Liver (tissue), 8 donors: ENCODE measurements at regions not wholly inside any gene's neighbourhood (a gene's known extent, or its start where the extent isn't known, plus 50 kb on each side); places are given as distances from the start of the nearest gene placed in this dataset.

Source experiments
- DNase-seq: peaks from one replicate; pipeline ENCODE4 v3.0.0-alpha.2; 2017; ENCODE audit warnings: low spot score
- H3K27ac ChIP-seq, 2 donors: one replicate each; pipeline ENCODE4 v1.7.0; 2013; ENCODE audit warnings: inconsistent platforms in 2 of 2, low read length in 2 of 2, control low read depth in 1 of 2, low read depth in 1 of 2, mild to moderate bottlenecking in 1 of 2
- H3K27me3 ChIP-seq, 4 donors: one replicate each; pipeline versions ENCODE4 v1.6.1 to v1.7.0; 2013; ENCODE audit warnings: low read length in 3 of 4, inconsistent platforms in 1 of 4, mild to moderate bottlenecking in 1 of 4, moderate library complexity in 1 of 4; ENCODE audit not compliant: control insufficient read depth in 4 of 4, insufficient read depth in 4 of 4
- H3K36me3 ChIP-seq, 4 donors: one replicate each; pipeline versions ENCODE4 v1.6.1 to v1.7.0; 2013; ENCODE audit warnings: low read length in 3 of 4, mild to moderate bottlenecking in 3 of 4, low read depth in 1 of 4, moderate library complexity in 1 of 4; ENCODE audit not compliant: control insufficient read depth in 4 of 4, insufficient read depth in 3 of 4
- H3K4me1 ChIP-seq, 4 donors: one replicate each; pipeline versions ENCODE4 v1.6.1 to v1.7.0; 2013; ENCODE audit warnings: low read length in 3 of 4, mild to moderate bottlenecking in 3 of 4, moderate library complexity in 1 of 4; ENCODE audit not compliant: control insufficient read depth in 4 of 4, insufficient read depth in 4 of 4
- H3K4me3 ChIP-seq, 3 donors: one replicate each; pipeline versions ENCODE4 v1.6.1 to v1.7.0; 2013; ENCODE audit warnings: low read length in 3 of 3, control low read depth in 1 of 3, low read depth in 1 of 3, mild to moderate bottlenecking in 1 of 3
- H3K9ac ChIP-seq, 2 donors: one replicate each; pipeline ENCODE4 v1.7.0; 2013; ENCODE audit warnings: low read length in 2 of 2, mild to moderate bottlenecking in 2 of 2, moderate library complexity in 2 of 2, control low read depth in 1 of 2, low read depth in 1 of 2
- H3K9me3 ChIP-seq, 4 donors: one replicate each; pipeline versions ENCODE4 v1.6.1 to v1.7.0; 2013; ENCODE audit warnings: low read length in 3 of 4; ENCODE audit not compliant: control insufficient read depth in 4 of 4
- ATF3 ChIP-seq: IDR thresholded peaks from 2 replicates; pipeline ENCODE4 v1.6.1; 2016; ENCODE audit warnings: antibody characterized with exemption
- CTCF ChIP-seq: fragments of 150-350 bp; IDR thresholded peaks from 2 replicates; pipeline ENCODE4 v1.5.1; 2017; ENCODE audit warnings: improper control_type of control experiment, low read depth, low read length; ENCODE audit not compliant: missing input control
- GABPA ChIP-seq, 2 donors: IDR thresholded peaks in 1 of 2; conservative IDR thresholded peaks in 1 of 2; 2 replicates each; pipeline ENCODE4 v1.6.1; 2016; ENCODE audit warnings: antibody characterized with exemption in 2 of 2, mild to moderate bottlenecking in 1 of 2, moderate library complexity in 1 of 2
- JUND ChIP-seq, 2 donors: IDR thresholded peaks; 2 replicates each; pipeline ENCODE4 v1.6.1; 2016; ENCODE audit warnings: antibody characterized with exemption in 2 of 2
- MAX ChIP-seq: IDR thresholded peaks from 2 replicates; pipeline ENCODE4 v1.6.1; 2016; ENCODE audit warnings: antibody characterized with exemption
- NR2F2 ChIP-seq: IDR thresholded peaks from 2 replicates; pipeline ENCODE4 v1.6.1; 2016; ENCODE audit warnings: antibody characterized with exemption
- REST ChIP-seq: IDR thresholded peaks from 2 replicates; pipeline ENCODE4 v1.6.1; 2016; ENCODE audit warnings: antibody characterized with exemption, mild to moderate bottlenecking
- RXRA ChIP-seq, 2 donors: IDR thresholded peaks; 2 replicates each; pipeline ENCODE4 v1.6.1; 2017 to 2018; ENCODE audit warnings: antibody characterized with exemption in 2 of 2, mild to moderate bottlenecking in 1 of 2
- SP1 ChIP-seq: IDR thresholded peaks from 2 replicates; pipeline ENCODE4 v1.6.1; 2018; ENCODE audit warnings: antibody characterized with exemption, mild to moderate bottlenecking
- TAF1 ChIP-seq: conservative IDR thresholded peaks from 2 replicates; pipeline ENCODE4 v1.6.1; 2016; ENCODE audit warnings: antibody characterized with exemption, mild to moderate bottlenecking
- ZBTB33 ChIP-seq: IDR thresholded peaks from 2 replicates; pipeline ENCODE4 v1.6.1; 2016; ENCODE audit warnings: antibody characterized with exemption
- WGBS: extraction: QIAGEN DNeasy Blood & Tissue Kit; methylation state at CpG from one replicate; pipeline ENCODE4 v1.1.7; 2013; 5-methylcytosine and 5-hydroxymethylcytosine counted together
- donor health status: healthy.
- donor health status: healthy.
- donor health status: healthy.
- donor health status: healthy.
- donor health status: healthy.

- H3K27ac ChIP-seq, result no peak overlapping the region
- H3K4me1 ChIP-seq, result peaks cover 0 to 6% (median under 1%) of the 10 kb centered on the region in 4 donors
- H3K9ac ChIP-seq, result no peak overlapping the region
- peaks cover 0 to 11% (median 0%) of the 10 kb centered on the region in 4 donors for H3K27me3 ChIP-seq
- H3K9me3 ChIP-seq, result no peaks in the 10 kb centered on the region
- no peak overlapping the region for H3K4me3 ChIP-seq
- no peaks in the 10 kb centered on the region for H3K36me3 ChIP-seq
- TF ChIP-seq RXRA (IDR thresholded peaks at IDR 0.05) (no peak), GABPA (IDR thresholded peaks at IDR 0.05 in 1 of 2, conservative IDR thresholded peaks at IDR 0.05 in 1 of 2) (no peak), ZBTB33 (no peak), TAF1 (no peak), SP1 (no peak), MAX (no peak), REST (no peak)
- no peak for DNase-seq
- WGBS, result 83% methylated on average over 7 of the region's 7 CpGs
These were observed 136.4 kb downstream of the GLI2 start for GRCh38 chr2:120871881-120872620.

- DNase-seq, result no peak
- TF ChIP-seq MAX (no peak), CTCF (no peak), RXRA (IDR thresholded peaks at IDR 0.05) (no peak), JUND (IDR thresholded peaks at IDR 0.05) (no peak), TAF1 (no peak), GABPA (IDR thresholded peaks at IDR 0.05 in 1 of 2, conservative IDR thresholded peaks at IDR 0.05 in 1 of 2) (no peak), ATF3 (no peak), NR2F2 (no peak)
- H3K9ac ChIP-seq, result no peak overlapping the region
- WGBS, result 79% methylated on average over 27 of the region's 27 CpGs
- H3K4me1 ChIP-seq, result no peaks in the 10 kb centered on the region
- H3K9me3 ChIP-seq, result no peaks in the 10 kb centered on the region
- no peaks in the 10 kb centered on the region for H3K36me3 ChIP-seq
- no peak overlapping the region for H3K27ac ChIP-seq
- peaks cover 0 to 3% (median 0%) of the 10 kb centered on the region in 4 donors for H3K27me3 ChIP-seq
- no peak overlapping the region for H3K4me3 ChIP-seq
These were observed 138.6 kb downstream of the GLI2 start for GRCh38 chr2:120873958-120874887.
